Esophagus squamous epithelium (tissue), 4 donors: ENCODE measurements at regions not wholly inside any gene's neighbourhood (a gene's known extent, or its start where the extent isn't known, plus 50 kb on each side); places are given as distances from the start of the nearest gene placed in this dataset.

Experiments
- CTCF ChIP-seq, 6 experiments: fragments of 450-650 bp in 4 of 6; fragments of 200-600 bp in 2 of 6; sonication (generic) in 2 of 6; IDR thresholded peaks; one replicate each; pipeline ENCODE4 v1.5.1; 2016 to 2019; ENCODE audit warnings: antibody characterized with exemption in 6 of 6, mild to moderate bottlenecking in 4 of 6, moderate library complexity in 4 of 6
- POLR2A ChIP-seq, 4 donors: fragments of 450-650 bp; IDR thresholded peaks; one replicate each; pipeline ENCODE4 v1.6.1; 2017; ENCODE audit warnings: antibody characterized with exemption in 4 of 4, mild to moderate bottlenecking in 4 of 4, moderate library complexity in 3 of 4

- TF ChIP-seq CTCF (IDR thresholded peaks at IDR 0.05) (no peak), POLR2A (IDR thresholded peaks at IDR 0.05) (no peak)
Measured at GRCh38 chr5:143760755-143761154, 51.2 kb upstream of the HMHB1 start.
